Nephron progenitor cell (in vitro differentiated cells): ENCODE measurements at regions not wholly inside any gene's neighbourhood (a gene's known extent, or its start where the extent isn't known, plus 50 kb on each side); places are given as distances from the start of the nearest gene placed in this dataset.

Source experiments
- DNase-seq: peaks from one replicate; pipeline ENCODE4 v3.0.0; 2021
- H3K27ac Mint-ChIP-seq: 2 replicates; pipeline ENCODE4 v1.8.0; 2021; ENCODE audit warnings: mild to moderate bottlenecking, moderate library complexity, mixed read lengths
- H3K27me3 Mint-ChIP-seq: 2 replicates; pipeline ENCODE4 v1.8.0; 2021; ENCODE audit warnings: mild to moderate bottlenecking, low read depth, mixed read lengths; ENCODE audit not compliant: poor library complexity
- H3K36me3 Mint-ChIP-seq: 2 replicates; pipeline ENCODE4 v1.8.0; 2021; ENCODE audit warnings: low read depth, mixed read lengths
- H3K4me1 Mint-ChIP-seq: 2 replicates; pipeline ENCODE4 v1.8.0; 2021; ENCODE audit warnings: mixed read lengths
- H3K4me3 Mint-ChIP-seq: 2 replicates; pipeline ENCODE4 v1.8.0; 2021; ENCODE audit warnings: mild to moderate bottlenecking, moderate library complexity, mixed read lengths
- H3K9me3 Mint-ChIP-seq: 2 replicates; pipeline ENCODE4 v1.8.0; 2021; ENCODE audit warnings: mild to moderate bottlenecking, moderate library complexity, mixed read lengths
- TF ChIP-seq, protein P1 (sequence below): fragments of 200-600 bp; sonication (generic); IDR thresholded peaks from 2 replicates; pipeline ENCODE4 v1.5.0; 2021; ENCODE audit warnings: antibody characterized with exemption

DNA sequence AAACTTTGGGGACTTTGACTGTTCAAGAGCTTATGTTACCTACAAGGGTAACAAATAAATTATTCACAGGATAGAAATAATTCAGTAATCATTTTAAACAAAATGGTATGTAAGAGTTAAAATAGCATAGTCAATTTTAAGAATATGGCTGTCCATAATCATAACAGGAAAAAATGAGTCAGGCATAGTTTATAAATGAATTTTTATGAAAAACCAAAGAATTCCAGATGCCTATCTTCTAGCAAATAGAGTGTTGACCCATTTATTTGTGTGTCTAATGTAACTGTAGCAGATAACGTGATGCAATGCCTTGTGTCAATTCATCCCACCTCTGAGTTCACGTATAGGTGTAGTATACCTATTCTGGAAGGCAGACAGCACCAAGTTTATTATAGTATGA is 169.7 kb upstream of the CDH9 start:
- no peak for DNase-seq
- Mint-ChIP-seq H3K36me3 (no peaks in the 10 kb centered on the region), H3K4me3 (no peak overlapping the region), H3K4me1 (no peaks in the 10 kb centered on the region), H3K9me3 (peaks cover 28% of the 10 kb centered on the region), H3K27me3 (no peaks in the 10 kb centered on the region), H3K27ac (no peak overlapping the region)
- TF ChIP-seq, protein P1, sequence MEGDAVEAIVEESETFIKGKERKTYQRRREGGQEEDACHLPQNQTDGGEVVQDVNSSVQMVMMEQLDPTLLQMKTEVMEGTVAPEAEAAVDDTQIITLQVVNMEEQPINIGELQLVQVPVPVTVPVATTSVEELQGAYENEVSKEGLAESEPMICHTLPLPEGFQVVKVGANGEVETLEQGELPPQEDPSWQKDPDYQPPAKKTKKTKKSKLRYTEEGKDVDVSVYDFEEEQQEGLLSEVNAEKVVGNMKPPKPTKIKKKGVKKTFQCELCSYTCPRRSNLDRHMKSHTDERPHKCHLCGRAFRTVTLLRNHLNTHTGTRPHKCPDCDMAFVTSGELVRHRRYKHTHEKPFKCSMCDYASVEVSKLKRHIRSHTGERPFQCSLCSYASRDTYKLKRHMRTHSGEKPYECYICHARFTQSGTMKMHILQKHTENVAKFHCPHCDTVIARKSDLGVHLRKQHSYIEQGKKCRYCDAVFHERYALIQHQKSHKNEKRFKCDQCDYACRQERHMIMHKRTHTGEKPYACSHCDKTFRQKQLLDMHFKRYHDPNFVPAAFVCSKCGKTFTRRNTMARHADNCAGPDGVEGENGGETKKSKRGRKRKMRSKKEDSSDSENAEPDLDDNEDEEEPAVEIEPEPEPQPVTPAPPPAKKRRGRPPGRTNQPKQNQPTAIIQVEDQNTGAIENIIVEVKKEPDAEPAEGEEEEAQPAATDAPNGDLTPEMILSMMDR: no peak

- H3K27me3 Mint-ChIP-seq: no peaks in the 10 kb centered on the region
- H3K9me3 Mint-ChIP-seq: no peaks in the 10 kb centered on the region
- H3K27ac Mint-ChIP-seq: no peak overlapping the region
- TF ChIP-seq, protein P1: no peak
- H3K36me3 Mint-ChIP-seq: no peaks in the 10 kb centered on the region
- no peak overlapping the region for H3K4me3 Mint-ChIP-seq
- H3K4me1 Mint-ChIP-seq: no peaks in the 10 kb centered on the region
- DNase-seq: no peak
Measured at GRCh38 chr5:27191786-27192510, 153.6 kb upstream of the CDH9 start.

DNA sequence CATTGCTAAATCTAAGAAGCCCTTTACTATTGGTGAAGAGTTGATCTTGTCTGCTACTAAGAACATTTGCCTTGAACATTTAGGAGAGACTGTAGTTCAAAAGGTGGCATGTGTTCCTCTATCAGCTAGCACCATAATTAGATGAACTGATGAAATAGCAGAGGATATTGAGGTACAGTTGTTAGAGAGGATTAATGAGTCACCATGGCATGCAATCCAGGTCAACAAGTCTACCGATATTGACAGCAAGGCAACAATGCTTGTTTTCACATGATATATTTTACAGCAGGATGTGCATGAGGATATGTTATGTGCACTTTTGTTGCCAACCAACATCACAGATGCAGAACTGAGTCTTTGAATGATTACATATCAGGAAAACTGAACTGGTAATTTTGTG is 134.3 kb upstream of the CDH9 start:
- Mint-ChIP-seq H3K27ac (no peak overlapping the region), H3K27me3 (peaks cover 3% of the 10 kb centered on the region), H3K36me3 (no peaks in the 10 kb centered on the region), H3K9me3 (no peaks in the 10 kb centered on the region), H3K4me3 (no peak overlapping the region), H3K4me1 (no peaks in the 10 kb centered on the region)
- TF ChIP-seq, protein P1: no peak
- DNase-seq: no peak

GRCh38 chr5:27171761-27172261 is 133.4 kb upstream of the CDH9 start:
- peaks cover under 1% of the 10 kb centered on the region for H3K27me3 Mint-ChIP-seq
- no peaks in the 10 kb centered on the region for H3K36me3 Mint-ChIP-seq
- H3K9me3 Mint-ChIP-seq: no peaks in the 10 kb centered on the region
- DNase-seq: no peak
- H3K27ac Mint-ChIP-seq: no peak overlapping the region
- TF ChIP-seq, protein P1: no peak
- no peaks in the 10 kb centered on the region for H3K4me1 Mint-ChIP-seq
- H3K4me3 Mint-ChIP-seq: no peak overlapping the region

- no peak for DNase-seq
- Mint-ChIP-seq H3K27me3 (no peaks in the 10 kb centered on the region), H3K36me3 (no peaks in the 10 kb centered on the region), H3K4me3 (no peak overlapping the region), H3K9me3 (peaks cover 50% of the 10 kb centered on the region), H3K27ac (no peak overlapping the region), H3K4me1 (no peaks in the 10 kb centered on the region)
- TF ChIP-seq, protein P1: no peak
Measured at GRCh38 chr5:27158775-27159174, 120.4 kb upstream of the CDH9 start.

DNA sequence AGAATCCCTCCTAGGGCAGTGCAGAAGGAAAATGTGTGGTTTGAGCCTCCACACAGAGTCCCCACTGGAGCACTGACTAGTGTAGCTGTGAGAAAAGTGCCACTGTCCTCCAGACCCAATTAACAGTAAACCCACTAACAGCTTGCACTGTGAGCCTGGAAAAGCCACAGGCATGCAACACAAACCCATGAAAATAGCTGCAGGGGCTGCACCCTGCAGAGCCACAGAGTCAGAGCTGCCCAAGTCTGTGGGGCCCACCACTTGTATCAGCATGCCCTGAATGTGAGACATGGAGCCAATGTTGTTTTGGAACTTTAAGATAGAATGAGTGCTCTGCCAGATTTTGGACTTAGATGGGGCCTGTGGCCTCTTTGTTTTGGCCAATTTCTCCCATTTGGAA is 119.8 kb upstream of the CDH9 start:
- TF ChIP-seq, protein P1: no peak
- no peak for DNase-seq
- Mint-ChIP-seq H3K27me3 (no peaks in the 10 kb centered on the region), H3K27ac (no peak overlapping the region), H3K4me1 (no peaks in the 10 kb centered on the region), H3K9me3 (peaks cover 52% of the 10 kb centered on the region), H3K4me3 (no peak overlapping the region), H3K36me3 (no peaks in the 10 kb centered on the region)
